ENCODE measurements at regions not wholly inside any gene's neighbourhood (a gene's known extent, or its start where the extent isn't known, plus 50 kb on each side); places are given as distances from the start of the nearest gene placed in this dataset.

GRCh38 chr1:191993549-191993948, 164.7 kb upstream of the RGS18 start:
- DNase-seq (ENCODE audit: low read depth): no peak

GRCh38 chr1:192002063-192002462, 156.2 kb upstream of the RGS18 start:
- no peak for DNase-seq (ENCODE audit: low read depth)

GRCh38 chr1:192003295-192004077, 154.8 kb upstream of the RGS18 start:
- DNase-seq (ENCODE audit: low read depth): no peak

- no peak for DNase-seq (ENCODE audit: low read depth)
Measured at GRCh38 chr1:192005976-192006375, 152.3 kb upstream of the RGS18 start.

GRCh38 chr1:192008281-192008825, 149.9 kb upstream of the RGS18 start:
- DNase-seq (ENCODE audit: low read depth): no peak

GRCh38 chr1:192010406-192010805, 147.9 kb upstream of the RGS18 start:
- peak; percentile 29 for DNase-seq (ENCODE audit: low read depth)

- DNase-seq (ENCODE audit: low read depth): no peak
Measured at GRCh38 chr1:192011525-192011924, 146.7 kb upstream of the RGS18 start.

GRCh38 chr1:192022827-192023226, 135.4 kb upstream of the RGS18 start:
- no peak for DNase-seq (ENCODE audit: low read depth)

- DNase-seq (ENCODE audit: low read depth): no peak
Measured at GRCh38 chr1:192024881-192025280, 133.4 kb upstream of the RGS18 start.

- DNase-seq (ENCODE audit: low read depth): no peak
Measured at GRCh38 chr1:192038567-192038966, 119.7 kb upstream of the RGS18 start.

GRCh38 chr1:192045131-192045530, 113.1 kb upstream of the RGS18 start:
- no peak for DNase-seq (ENCODE audit: low read depth)

- DNase-seq (ENCODE audit: low read depth): no peak
Measured at GRCh38 chr1:192053531-192053971, 104.7 kb upstream of the RGS18 start.

- no peak for DNase-seq (ENCODE audit: low read depth)
Measured at GRCh38 chr1:192057766-192058165, 100.5 kb upstream of the RGS18 start.

- DNase-seq (ENCODE audit: low read depth): no peak
Measured at GRCh38 chr1:192059407-192059806, 98.9 kb upstream of the RGS18 start.

- no peak for DNase-seq (ENCODE audit: low read depth)
Measured at GRCh38 chr1:192061556-192061955, 96.7 kb upstream of the RGS18 start.

GRCh38 chr1:192065087-192065486, 93.2 kb upstream of the RGS18 start:
- no peak for DNase-seq (ENCODE audit: low read depth)

- no peak for DNase-seq (ENCODE audit: low read depth)
Measured at GRCh38 chr1:192066202-192066601, 92.1 kb upstream of the RGS18 start.

- no peak for DNase-seq (ENCODE audit: low read depth)
Measured at GRCh38 chr1:192067360-192067759, 90.9 kb upstream of the RGS18 start.

- DNase-seq (ENCODE audit: low read depth): no peak
Measured at GRCh38 chr1:192070213-192070612, 88.0 kb upstream of the RGS18 start.

GRCh38 chr1:192080684-192081083, 77.6 kb upstream of the RGS18 start:
- no peak for DNase-seq (ENCODE audit: low read depth)

GRCh38 chr1:192081359-192081758, 76.9 kb upstream of the RGS18 start:
- no peak for DNase-seq (ENCODE audit: low read depth)

- no peak for DNase-seq (ENCODE audit: low read depth)
Measured at GRCh38 chr1:192086644-192087043, 71.6 kb upstream of the RGS18 start.

- DNase-seq (ENCODE audit: low read depth): no peak
Measured at GRCh38 chr1:192087334-192087733, 70.9 kb upstream of the RGS18 start.

GRCh38 chr1:192088496-192088895, 69.8 kb upstream of the RGS18 start:
- DNase-seq (ENCODE audit: low read depth): no peak

Measured in fibroblast of gingiva (primary cell).